GM12878 (cell line): ENCODE measurements at regions not wholly inside any gene's neighbourhood (a gene's known extent, or its start where the extent isn't known, plus 50 kb on each side); places are given as distances from the start of the nearest gene placed in this dataset.

Experiments used
- ATAC-seq: fragments of 200-7000 bp; cut with Tn5 transposase; 3 replicates; pipeline ENCODE4 v1.9.1; 2020; ENCODE audit warnings: mild to moderate bottlenecking, moderate library complexity
- BruUV-seq: library from RNA; stranded (reverse); fragments of 400-500 nt; replicated peaks from 2 replicates; lab custom pipeline; 2021; lab: Mats Ljungman, UMichigan
- CTCF ChIA-PET: fragments of 300-600 bp; sonication (Branson Sonifier 250); formaldehyde crosslinking; extraction: SDS; loops from one replicate; lab custom pipeline; 2021; ENCODE audit warnings: inconsistent platforms; lab: Yijun Ruan, JAX
- POLR2A ChIA-PET: fragments of 350-600 bp; formaldehyde crosslinking; extraction: SDS; loops from one replicate; lab custom pipeline; 2021; ENCODE audit warnings: inconsistent platforms; lab: Charles Lee
- RAD21 ChIA-PET: fragments of 300-600 bp; sonication (Branson Sonifier 250); formaldehyde crosslinking; loops from one replicate; lab custom pipeline; 2023; ENCODE audit warnings: antibody characterized with exemption; ENCODE audit not compliant: unreplicated experiment; lab: Charles Lee
- SMC1A ChIA-PET: fragments of 300-600 bp; sonication (Branson Sonifier 250); formaldehyde crosslinking; loops from one replicate; lab custom pipeline; 2023; ENCODE audit not compliant: unreplicated experiment, uncharacterized antibody; lab: Charles Lee
- DNase-seq: peaks from one replicate; pipeline ENCODE4 v3.0.0-alpha.2; 2011; ENCODE audit warnings: low read depth, low spot score
- FAIRE-seq: peaks from 3 replicates; lab custom pipeline; 2011; peaks lifted over from hg19 to GRCh38; lab: Jason Lieb, UNC
- H2AFZ ChIP-seq: 2 replicates; pipeline ENCODE4 v1.6.0; 2011; ENCODE audit warnings: low read depth, low read length, control low read depth; ENCODE audit not compliant: control insufficient read depth
- H3K27ac ChIP-seq: 2 replicates; pipeline ENCODE4 v1.5.1; 2011; ENCODE audit warnings: control low read depth; ENCODE audit not compliant: control insufficient read depth, insufficient read depth
- H3K27me3 ChIP-seq, 2 experiments: replicated peaks in 1 of 2; 2 replicates each; pipeline versions ENCODE4 v1.6.0 to v1.6.1; 2011; ENCODE audit warnings: low read length in 1 of 2; ENCODE audit not compliant: control insufficient read depth in 2 of 2, insufficient read depth in 2 of 2
- H3K36me3 ChIP-seq, 2 experiments: 2 replicates each; pipeline ENCODE4 v1.5.1; 2011; ENCODE audit warnings: low read length in 1 of 2; ENCODE audit not compliant: control insufficient read depth in 2 of 2, insufficient read depth in 2 of 2
- H3K4me1 ChIP-seq: 2 replicates; pipeline ENCODE4 v1.6.1; 2011; ENCODE audit warnings: mild to moderate bottlenecking, low read length, moderate library complexity, mixed read lengths; ENCODE audit not compliant: control insufficient read depth, insufficient read depth
- H3K4me2 ChIP-seq: 2 replicates; pipeline ENCODE4 v1.6.0; 2011; ENCODE audit warnings: control low read depth; ENCODE audit not compliant: control insufficient read depth, insufficient read depth
- H3K4me3 ChIP-seq: fragments of 200-600 bp; sonication (generic); 2 replicates; pipeline ENCODE4 v1.5.1; 2016
- H3K79me2 ChIP-seq: 2 replicates; pipeline ENCODE4 v1.6.0; 2011; ENCODE audit warnings: low read length; ENCODE audit not compliant: control insufficient read depth, insufficient read depth
- H3K9ac ChIP-seq: 2 replicates; pipeline ENCODE4 v1.8.0; 2011; ENCODE audit warnings: low read length, control low read depth, mixed read lengths; ENCODE audit not compliant: control insufficient read depth, insufficient read depth
- H3K9me3 ChIP-seq: replicated peaks from 3 replicates; pipeline ENCODE4 v1.5.1; 2011; ENCODE audit warnings: mild to moderate bottlenecking, low read length; ENCODE audit not compliant: control insufficient read depth, insufficient read depth
- H4K20me1 ChIP-seq: 2 replicates; pipeline ENCODE4 v1.6.0; 2011; ENCODE audit not compliant: control insufficient read depth, insufficient read depth
- BCL11A ChIP-seq: IDR thresholded peaks from 2 replicates; pipeline ENCODE4 v1.6.1; 2011; ENCODE audit warnings: low read depth, low read length
- CBFB ChIP-seq: IDR thresholded peaks from 2 replicates; pipeline ENCODE4 v1.6.1; 2016; ENCODE audit warnings: antibody characterized with exemption, low read depth
- CREB1 ChIP-seq: IDR thresholded peaks from 2 replicates; pipeline ENCODE4 v1.6.1; 2012; ENCODE audit warnings: low read depth, mild to moderate bottlenecking, inconsistent platforms
- DPF2 ChIP-seq: fragments of 450-650 bp; IDR thresholded peaks from 2 replicates; pipeline ENCODE4 v1.6.1; 2017; ENCODE audit warnings: mild to moderate bottlenecking
- KAT2A ChIP-seq: conservative IDR thresholded peaks from 2 replicates; pipeline ENCODE4 v1.6.1; 2011; ENCODE audit warnings: low read depth, low read length; ENCODE audit not compliant: control insufficient read depth
- SMARCA5 ChIP-seq: fragments of 450-650 bp; IDR thresholded peaks from 2 replicates; pipeline ENCODE4 v1.6.1; 2017; ENCODE audit warnings: mild to moderate bottlenecking
- SP1 ChIP-seq: IDR thresholded peaks from one replicate; pipeline ENCODE4 v1.6.1; 2011; ENCODE audit warnings: low read depth, low read length
- TBL1XR1 ChIP-seq: IDR thresholded peaks from 2 replicates; pipeline ENCODE4 v1.6.1; 2012; ENCODE audit warnings: low read depth, low read length, improper control_type of control experiment
- WGBS: methylation state at CpG from one replicate; pipeline ENCODE4 v1.1.6; 2016; ENCODE audit warnings: low lambda C conversion rate; ENCODE audit not compliant: insufficient replicate concordance, insufficient coverage; ENCODE audit errors: missing lambda C conversion rate; 5-methylcytosine and 5-hydroxymethylcytosine counted together
- in situ Hi-C: fragments of 300-500 bp; cut with MboI; formaldehyde crosslinking; loops from 9 replicates; pipeline ENCODE4 v1.14.3; 2018; ENCODE audit warnings: mixed read lengths
- intact Hi-C: fragments of 100-400 bp; cut with micrococcal nuclease; formaldehyde crosslinking; loops from one replicate; pipeline ENCODE4 v1.14.2; 2022; ENCODE audit not compliant: unreplicated experiment
- TF ChIP-seq, protein P1 (sequence below): IDR thresholded peaks from 2 replicates; pipeline ENCODE4 v1.6.1; 2012; ENCODE audit warnings: low read length, inconsistent platforms

DNA sequence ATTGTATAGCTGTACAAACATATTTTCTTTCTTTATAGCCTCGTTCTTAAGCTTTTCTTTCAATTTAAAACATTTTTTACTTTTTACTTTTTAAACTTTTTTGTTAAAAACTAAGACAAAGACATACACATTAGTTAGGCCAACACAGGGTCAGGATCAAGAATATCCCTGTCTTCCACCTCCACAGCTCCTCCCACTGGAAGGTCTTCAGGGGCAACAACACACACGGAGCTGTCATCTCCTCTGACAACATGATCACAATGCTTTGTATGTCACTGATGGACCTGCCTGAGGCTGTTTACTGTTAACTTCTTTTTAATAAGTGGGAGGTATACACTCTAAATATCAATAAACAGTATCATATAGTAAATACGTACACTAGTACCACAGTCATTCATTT is 191.3 kb downstream of the SYT10 start (continued):
- TF ChIP-seq KAT2A (no peak), CREB1 (no peak), CBFB (no peak)

DNA sequence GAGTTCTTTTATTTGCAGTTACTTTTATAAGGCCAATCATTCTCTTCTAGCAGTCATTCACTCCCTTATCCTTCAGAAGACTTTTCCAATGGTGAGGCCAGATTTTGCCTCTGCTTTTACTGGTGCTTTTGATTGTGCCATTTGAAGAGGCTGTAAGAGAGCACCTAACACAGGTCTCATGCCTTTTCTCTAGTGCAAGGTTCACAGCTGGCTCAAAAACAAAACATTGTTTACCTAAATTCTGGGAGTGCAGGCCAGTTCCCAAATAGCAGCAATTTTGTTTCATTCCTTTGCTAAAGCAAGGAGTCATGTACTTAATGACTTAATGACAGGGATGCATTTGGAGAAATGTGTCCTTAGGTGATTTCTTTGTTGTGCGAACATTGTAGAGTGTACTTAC is 192.0 kb downstream of the SYT10 start:
- Histone ChIP-seq H3K4me1 (no peaks in the 10 kb centered on the region), H4K20me1 (no peaks in the 10 kb centered on the region), H3K9ac (no peak overlapping the region), H3K4me3 (no peak overlapping the region), H3K27me3 (no peaks in the 10 kb centered on the region), H3K9me3 (no peaks in the 10 kb centered on the region), H3K4me2 (no peak overlapping the region), H3K27ac (no peak overlapping the region), H2AFZ (no peak overlapping the region), H3K36me3 (no peaks in the 10 kb centered on the region), H3K79me2 (no peaks in the 10 kb centered on the region)
- no peak for TF ChIP-seq DPF2
- no peak for TF ChIP-seq TBL1XR1
- no peak for TF ChIP-seq SP1
- TF ChIP-seq, protein P1, sequence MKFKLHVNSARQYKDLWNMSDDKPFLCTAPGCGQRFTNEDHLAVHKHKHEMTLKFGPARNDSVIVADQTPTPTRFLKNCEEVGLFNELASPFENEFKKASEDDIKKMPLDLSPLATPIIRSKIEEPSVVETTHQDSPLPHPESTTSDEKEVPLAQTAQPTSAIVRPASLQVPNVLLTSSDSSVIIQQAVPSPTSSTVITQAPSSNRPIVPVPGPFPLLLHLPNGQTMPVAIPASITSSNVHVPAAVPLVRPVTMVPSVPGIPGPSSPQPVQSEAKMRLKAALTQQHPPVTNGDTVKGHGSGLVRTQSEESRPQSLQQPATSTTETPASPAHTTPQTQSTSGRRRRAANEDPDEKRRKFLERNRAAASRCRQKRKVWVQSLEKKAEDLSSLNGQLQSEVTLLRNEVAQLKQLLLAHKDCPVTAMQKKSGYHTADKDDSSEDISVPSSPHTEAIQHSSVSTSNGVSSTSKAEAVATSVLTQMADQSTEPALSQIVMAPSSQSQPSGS = no peak
- TF ChIP-seq BCL11A = no peak
- TF ChIP-seq SMARCA5 = no peak
- DNase-seq = no peak
- BruUV-seq = no TSS peak
- FAIRE-seq = no peak
- in situ Hi-C loops = no loop called here
- ChIA-PET SMC1A (no interaction called here), POLR2A (no interaction called here), CTCF (no interaction called here), RAD21 (no interaction called here)
- ATAC-seq = no peak
- intact Hi-C loops = no loop called here
- 90% methylated on average over 1 of the region's 1 CpG for WGBS
